ENCODE measurements at regions not wholly inside any gene's neighbourhood (a gene's known extent, or its start where the extent isn't known, plus 50 kb on each side); places are given as distances from the start of the nearest gene placed in this dataset.

- DNase-seq (ENCODE audit: low spot score in 2 of 2), result no peak
- no peak for ATAC-seq
- Mint-ChIP-seq H3K27ac (no peak overlapping the region), H3K4me3 (no peak overlapping the region), H3K36me3 (no peaks in the 10 kb centered on the region), H3K4me1 (no peaks in the 10 kb centered on the region), H3K9me3 (peaks cover 8% of the 10 kb centered on the region)
Measured at GRCh38 chr13:107258599-107259187, 690.8 kb upstream of the ARGLU1 start.

- Mint-ChIP-seq H3K36me3 (no peaks in the 10 kb centered on the region), H3K4me3 (no peak overlapping the region), H3K9me3 (peaks cover 14% of the 10 kb centered on the region), H3K27ac (no peak overlapping the region), H3K4me1 (no peaks in the 10 kb centered on the region)
- ATAC-seq (no peak), DNase-seq (ENCODE audit: low spot score in 2 of 2) (no peak)
Measured at GRCh38 chr13:107254392-107254791, 686.5 kb upstream of the ARGLU1 start.

- Mint-ChIP-seq H3K4me1 (no peaks in the 10 kb centered on the region), H3K27ac (no peak overlapping the region), H3K9me3 (peaks cover 14% of the 10 kb centered on the region), H3K36me3 (no peaks in the 10 kb centered on the region), H3K4me3 (no peak overlapping the region)
- DNase-seq (ENCODE audit: low spot score in 2 of 2), result no peak
- ATAC-seq, result no peak
Measured at GRCh38 chr13:107252428-107252827, 684.5 kb upstream of the ARGLU1 start.

- Mint-ChIP-seq H3K36me3 (no peaks in the 10 kb centered on the region), H3K27ac (no peak overlapping the region), H3K4me1 (no peaks in the 10 kb centered on the region), H3K4me3 (no peak overlapping the region), H3K9me3 (peaks cover 14% of the 10 kb centered on the region)
- DNase-seq (ENCODE audit: low spot score in 2 of 2), result no peak
- no peak for ATAC-seq
Measured at GRCh38 chr13:107252021-107252420, 684.1 kb upstream of the ARGLU1 start.

GRCh38 chr13:107251341-107251740 is 683.4 kb upstream of the ARGLU1 start:
- Mint-ChIP-seq H3K36me3 (no peaks in the 10 kb centered on the region), H3K9me3 (peaks cover 16% of the 10 kb centered on the region), H3K4me3 (no peak overlapping the region), H3K4me1 (no peaks in the 10 kb centered on the region), H3K27ac (no peak overlapping the region)
- DNase-seq (ENCODE audit: low spot score in 2 of 2) (no peak), ATAC-seq (no peak)

GRCh38 chr13:107250628-107251027 is 682.7 kb upstream of the ARGLU1 start:
- peaks cover 20% of the 10 kb centered on the region for H3K9me3 Mint-ChIP-seq
- ATAC-seq (no peak), DNase-seq (ENCODE audit: low spot score in 2 of 2) (no peak)
- H3K27ac Mint-ChIP-seq, result no peak overlapping the region
- no peaks in the 10 kb centered on the region for H3K36me3 Mint-ChIP-seq
- no peaks in the 10 kb centered on the region for H3K4me1 Mint-ChIP-seq
- H3K4me3 Mint-ChIP-seq, result no peak overlapping the region

GRCh38 chr13:107244241-107244640 is 676.3 kb upstream of the ARGLU1 start:
- ATAC-seq, result no peak
- Mint-ChIP-seq H3K36me3 (no peaks in the 10 kb centered on the region), H3K4me3 (no peak overlapping the region), H3K27ac (no peak overlapping the region), H3K9me3 (peaks cover 15% of the 10 kb centered on the region), H3K4me1 (no peaks in the 10 kb centered on the region)
- DNase-seq (ENCODE audit: low spot score in 2 of 2), result no peak

- Mint-ChIP-seq H3K27ac (no peak overlapping the region), H3K4me1 (no peaks in the 10 kb centered on the region), H3K36me3 (no peaks in the 10 kb centered on the region), H3K4me3 (no peak overlapping the region), H3K9me3 (peaks cover 18% of the 10 kb centered on the region)
- no peak for ATAC-seq
- no peak for DNase-seq (ENCODE audit: low spot score in 2 of 2)
Measured at GRCh38 chr13:107242138-107242537, 674.2 kb upstream of the ARGLU1 start.

GRCh38 chr13:107241381-107241780 is 673.4 kb upstream of the ARGLU1 start:
- no peak for DNase-seq (ENCODE audit: low spot score in 2 of 2)
- no peak overlapping the region for H3K4me3 Mint-ChIP-seq
- no peak for ATAC-seq
- no peak overlapping the region for H3K27ac Mint-ChIP-seq
- peaks cover 20% of the 10 kb centered on the region for H3K9me3 Mint-ChIP-seq
- no peaks in the 10 kb centered on the region for H3K4me1 Mint-ChIP-seq
- H3K36me3 Mint-ChIP-seq, result no peaks in the 10 kb centered on the region

- no peaks in the 10 kb centered on the region for H3K4me1 Mint-ChIP-seq
- no peak overlapping the region for H3K27ac Mint-ChIP-seq
- DNase-seq (ENCODE audit: low spot score in 2 of 2), result no peak
- peaks cover 15% of the 10 kb centered on the region for H3K9me3 Mint-ChIP-seq
- no peak for ATAC-seq
- H3K36me3 Mint-ChIP-seq, result no peaks in the 10 kb centered on the region
- no peak overlapping the region for H3K4me3 Mint-ChIP-seq
Measured at GRCh38 chr13:107239213-107239612, 671.3 kb upstream of the ARGLU1 start.

- H3K36me3 Mint-ChIP-seq, result no peaks in the 10 kb centered on the region
- no peak overlapping the region for H3K4me3 Mint-ChIP-seq
- DNase-seq (ENCODE audit: low spot score in 2 of 2) (no peak), ATAC-seq (no peak)
- no peak overlapping the region for H3K27ac Mint-ChIP-seq
- peaks cover 14% of the 10 kb centered on the region for H3K9me3 Mint-ChIP-seq
- H3K4me1 Mint-ChIP-seq, result no peaks in the 10 kb centered on the region
Measured at GRCh38 chr13:107238262-107238981, 670.5 kb upstream of the ARGLU1 start.

- no peak for ATAC-seq
- no peaks in the 10 kb centered on the region for H3K4me1 Mint-ChIP-seq
- no peaks in the 10 kb centered on the region for H3K36me3 Mint-ChIP-seq
- DNase-seq (ENCODE audit: low spot score in 2 of 2), result no peak
- H3K4me3 Mint-ChIP-seq, result no peak overlapping the region
- H3K27ac Mint-ChIP-seq, result no peak overlapping the region
- H3K9me3 Mint-ChIP-seq, result peaks cover 9% of the 10 kb centered on the region
Measured at GRCh38 chr13:107234319-107235073, 666.6 kb upstream of the ARGLU1 start.

- no peak for DNase-seq (ENCODE audit: low spot score in 2 of 2)
- no peaks in the 10 kb centered on the region for H3K36me3 Mint-ChIP-seq
- H3K4me1 Mint-ChIP-seq, result no peaks in the 10 kb centered on the region
- no peak overlapping the region for H3K4me3 Mint-ChIP-seq
- no peak overlapping the region for H3K27ac Mint-ChIP-seq
- ATAC-seq, result no peak
- peaks cover 5% of the 10 kb centered on the region for H3K9me3 Mint-ChIP-seq
Measured at GRCh38 chr13:107233541-107233940, 665.6 kb upstream of the ARGLU1 start.

GRCh38 chr13:107231944-107232343 is 664.0 kb upstream of the ARGLU1 start:
- H3K27ac Mint-ChIP-seq, result no peak overlapping the region
- H3K4me1 Mint-ChIP-seq, result no peaks in the 10 kb centered on the region
- ATAC-seq, result no peak
- H3K4me3 Mint-ChIP-seq, result no peak overlapping the region
- no peak for DNase-seq (ENCODE audit: low spot score in 2 of 2)
- H3K9me3 Mint-ChIP-seq, result peaks cover 5% of the 10 kb centered on the region
- H3K36me3 Mint-ChIP-seq, result no peaks in the 10 kb centered on the region

- Mint-ChIP-seq H3K4me1 (no peaks in the 10 kb centered on the region), H3K36me3 (no peaks in the 10 kb centered on the region), H3K4me3 (no peak overlapping the region), H3K9me3 (no peaks in the 10 kb centered on the region), H3K27ac (no peak overlapping the region)
- no peak for ATAC-seq
- DNase-seq (ENCODE audit: low spot score in 2 of 2), result no peak
Measured at GRCh38 chr13:107223867-107224266, 655.9 kb upstream of the ARGLU1 start.

- DNase-seq (ENCODE audit: low spot score in 2 of 2) (no peak), ATAC-seq (no peak)
- Mint-ChIP-seq H3K36me3 (no peaks in the 10 kb centered on the region), H3K27ac (no peak overlapping the region), H3K9me3 (peaks cover 5% of the 10 kb centered on the region), H3K4me1 (no peaks in the 10 kb centered on the region), H3K4me3 (no peak overlapping the region)
Measured at GRCh38 chr13:107222597-107222996, 654.7 kb upstream of the ARGLU1 start.

Measured in stimulated activated effector memory CD8-positive, alpha-beta T cell treated with anti-CD3 and anti-CD28 coated beads, Interleukin-12 subunit alpha, Interleukin-12 subunit beta, amount 100 ng/mL, for 72 hours (primary cell).